ENCODE measurements at regions not wholly inside any gene's neighbourhood (a gene's known extent, or its start where the extent isn't known, plus 50 kb on each side); places are given as distances from the start of the nearest gene placed in this dataset.

DNA sequence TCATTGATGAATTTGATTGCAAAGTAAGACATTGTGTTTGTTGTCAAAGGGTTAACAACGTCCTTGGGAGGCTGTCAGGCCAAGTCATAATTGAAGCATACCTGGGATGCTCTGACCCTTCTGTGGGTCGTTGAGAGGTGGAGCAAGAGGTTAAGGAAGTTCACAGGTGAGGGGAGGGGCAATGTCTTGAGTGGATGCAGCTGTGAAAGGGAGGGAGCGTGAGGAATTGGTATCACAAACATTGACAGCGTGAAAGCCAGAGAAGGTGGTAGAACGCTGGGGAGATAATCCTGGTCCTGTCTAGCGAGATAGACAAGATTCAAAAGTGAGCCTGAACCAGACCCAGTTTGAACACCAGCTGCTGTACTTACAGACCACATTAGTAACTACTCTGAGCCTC is 79.4 kb downstream of the HES1 start:
- peaks cover 0 to 4% (median 0%) of the 10 kb centered on the region in 3 donors for H3K27me3 ChIP-seq (ENCODE audit: control insufficient read depth in 3 of 3, insufficient read depth in 3 of 3, low read length in 3 of 3)
- H3K9me3 ChIP-seq (ENCODE audit: control insufficient read depth in 3 of 3, low read length in 3 of 3), result no peaks in the 10 kb centered on the region
- no peaks in the 10 kb centered on the region for H3K36me3 ChIP-seq (ENCODE audit: control insufficient read depth in 3 of 3, insufficient read depth in 3 of 3, low read length in 3 of 3)
- no peak overlapping the region for H3K9ac ChIP-seq (ENCODE audit: low read depth in 1 of 3, low read length in 3 of 3)
- H3K27ac ChIP-seq (ENCODE audit: low read depth, low read length), result no peak overlapping the region
- H3K4me1 ChIP-seq (ENCODE audit: control insufficient read depth in 3 of 3, insufficient read depth in 3 of 3, low read length in 3 of 3), result peaks cover 0 to 8% (median 0%) of the 10 kb centered on the region in 3 donors
- H3K4me3 ChIP-seq (ENCODE audit: low read length in 3 of 3), result no peak overlapping the region

DNA sequence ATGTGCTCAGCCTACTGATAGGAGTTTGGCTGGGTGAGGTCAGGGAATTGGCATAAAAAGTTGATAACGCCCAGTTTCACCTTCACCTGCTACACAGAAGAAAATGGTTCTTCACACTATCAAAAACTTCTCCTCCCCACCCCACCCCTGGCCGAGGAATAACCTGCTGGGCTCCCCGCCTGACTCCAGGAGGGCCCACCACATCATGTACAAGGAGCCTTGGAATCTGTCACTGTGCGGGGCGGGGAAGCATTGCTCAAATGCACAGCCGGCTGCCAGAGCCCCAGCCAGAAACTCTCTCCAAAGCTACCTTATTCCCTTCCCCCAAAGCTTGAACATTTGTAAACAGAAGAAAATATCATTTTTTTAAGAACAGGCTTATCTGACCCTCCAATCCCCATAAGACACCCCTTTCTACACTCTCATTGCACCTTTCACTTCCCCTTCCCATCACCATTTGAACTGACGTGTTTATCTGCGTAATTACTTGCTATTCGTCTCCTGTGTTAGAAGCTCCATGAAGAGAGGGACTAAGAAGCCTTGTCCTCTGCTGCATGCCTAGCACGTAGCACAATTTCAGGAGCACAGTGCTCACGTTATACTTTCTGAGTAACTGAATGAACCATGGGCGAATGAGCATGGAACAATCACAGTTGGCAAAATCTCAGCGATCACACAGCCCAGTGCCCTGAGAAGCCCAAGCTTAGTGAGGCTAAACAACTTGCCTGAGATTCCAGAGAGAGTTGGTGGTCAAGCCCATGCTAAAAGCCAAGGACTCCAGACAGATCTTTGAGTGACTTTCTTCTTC is 82.9 kb downstream of the HES1 start:
- Histone ChIP-seq H3K27me3 (ENCODE audit: control insufficient read depth in 3 of 3, insufficient read depth in 3 of 3, low read length in 3 of 3) (peaks cover 0 to 4% (median 4%) of the 10 kb centered on the region in 3 donors), H3K9ac (ENCODE audit: low read depth in 1 of 3, low read length in 3 of 3) (no peak overlapping the region), H3K4me3 (ENCODE audit: low read length in 3 of 3) (no peak overlapping the region), H3K4me1 (ENCODE audit: control insufficient read depth in 3 of 3, insufficient read depth in 3 of 3, low read length in 3 of 3) (peaks cover 0 to 8% (median 0%) of the 10 kb centered on the region in 3 donors), H3K27ac (ENCODE audit: low read depth, low read length) (no peak overlapping the region), H3K9me3 (ENCODE audit: control insufficient read depth in 3 of 3, low read length in 3 of 3) (no peaks in the 10 kb centered on the region), H3K36me3 (ENCODE audit: control insufficient read depth in 3 of 3, insufficient read depth in 3 of 3, low read length in 3 of 3) (no peaks in the 10 kb centered on the region)

DNA sequence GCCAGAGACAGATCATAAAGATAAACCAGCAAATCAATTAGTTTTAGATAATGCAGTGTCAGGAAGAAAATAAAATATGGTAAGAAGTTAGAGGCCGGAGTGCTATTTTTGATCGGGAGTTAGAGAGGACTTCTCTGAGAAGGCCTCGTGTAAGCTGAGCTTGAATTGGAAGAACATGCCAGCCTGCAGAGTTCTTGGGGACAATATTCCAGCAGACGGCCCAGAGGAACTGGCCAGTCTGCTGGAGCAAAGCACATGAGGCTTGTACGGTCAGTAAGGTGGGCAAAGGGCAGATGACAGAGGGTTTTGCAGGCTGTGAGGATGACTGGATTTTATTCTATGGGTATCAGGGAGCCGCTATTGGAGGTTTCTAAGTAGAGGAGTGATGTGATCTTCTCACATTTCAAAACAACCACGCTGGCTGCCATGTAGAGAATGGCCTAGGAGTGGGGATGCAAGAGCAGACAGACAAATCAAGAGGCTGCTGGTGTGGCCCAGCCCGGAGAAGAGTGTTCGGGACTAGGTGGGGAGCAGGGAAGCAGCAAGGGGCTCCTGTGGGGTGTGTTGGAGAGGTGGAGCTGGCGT is 84.0 kb downstream of the HES1 start:
- no peak overlapping the region for H3K27ac ChIP-seq (ENCODE audit: low read depth, low read length)

DNA sequence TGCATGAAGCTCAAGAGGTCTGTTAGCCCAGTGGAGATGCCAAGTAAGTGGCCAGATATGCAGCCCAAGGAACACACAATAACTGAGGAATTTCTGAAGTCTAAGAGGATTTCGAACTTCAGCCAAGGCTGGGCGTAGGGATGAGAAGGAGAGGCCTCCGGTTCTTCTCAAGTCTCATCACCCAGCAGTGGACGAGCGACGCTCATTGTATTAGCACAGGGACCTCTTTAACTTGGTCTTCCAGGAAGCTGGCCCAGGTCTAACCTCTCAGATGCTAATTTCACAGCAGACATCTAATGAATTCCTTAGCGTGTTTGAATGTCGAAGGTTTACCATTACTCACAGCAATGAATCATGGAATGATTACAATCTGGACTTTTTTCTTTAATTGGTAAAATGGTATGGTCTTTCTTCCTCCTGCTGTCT is 85.0 kb downstream of the HES1 start:
- Histone ChIP-seq H3K27me3 (ENCODE audit: control insufficient read depth in 3 of 3, insufficient read depth in 3 of 3, low read length in 3 of 3) (peaks cover 0 to 8% (median 4%) of the 10 kb centered on the region in 3 donors), H3K9me3 (ENCODE audit: control insufficient read depth in 3 of 3, low read length in 3 of 3) (no peaks in the 10 kb centered on the region), H3K36me3 (ENCODE audit: control insufficient read depth in 3 of 3, insufficient read depth in 3 of 3, low read length in 3 of 3) (no peaks in the 10 kb centered on the region), H3K4me1 (ENCODE audit: control insufficient read depth in 3 of 3, insufficient read depth in 3 of 3, low read length in 3 of 3) (peaks cover 0 to 11% (median 11%) of the 10 kb centered on the region in 3 donors), H3K27ac (ENCODE audit: low read depth, low read length) (no peak overlapping the region), H3K4me3 (ENCODE audit: low read length in 3 of 3) (no peak overlapping the region), H3K9ac (ENCODE audit: low read depth in 1 of 3, low read length in 3 of 3) (no peak overlapping the region)

More for the DNA sequence above, 84.0 kb downstream of the HES1 start:
- Histone ChIP-seq H3K4me1 (ENCODE audit: control insufficient read depth in 3 of 3, insufficient read depth in 3 of 3, low read length in 3 of 3) (peaks cover 0 to 10% (median 8%) of the 10 kb centered on the region in 3 donors), H3K36me3 (ENCODE audit: control insufficient read depth in 3 of 3, insufficient read depth in 3 of 3, low read length in 3 of 3) (no peaks in the 10 kb centered on the region), H3K9me3 (ENCODE audit: control insufficient read depth in 3 of 3, low read length in 3 of 3) (no peaks in the 10 kb centered on the region), H3K4me3 (ENCODE audit: low read length in 3 of 3) (no peak overlapping the region), H3K9ac (ENCODE audit: low read depth in 1 of 3, low read length in 3 of 3) (no peak overlapping the region), H3K27me3 (ENCODE audit: control insufficient read depth in 3 of 3, insufficient read depth in 3 of 3, low read length in 3 of 3) (peaks cover 0 to 4% (median 4%) of the 10 kb centered on the region in 3 donors)

DNA sequence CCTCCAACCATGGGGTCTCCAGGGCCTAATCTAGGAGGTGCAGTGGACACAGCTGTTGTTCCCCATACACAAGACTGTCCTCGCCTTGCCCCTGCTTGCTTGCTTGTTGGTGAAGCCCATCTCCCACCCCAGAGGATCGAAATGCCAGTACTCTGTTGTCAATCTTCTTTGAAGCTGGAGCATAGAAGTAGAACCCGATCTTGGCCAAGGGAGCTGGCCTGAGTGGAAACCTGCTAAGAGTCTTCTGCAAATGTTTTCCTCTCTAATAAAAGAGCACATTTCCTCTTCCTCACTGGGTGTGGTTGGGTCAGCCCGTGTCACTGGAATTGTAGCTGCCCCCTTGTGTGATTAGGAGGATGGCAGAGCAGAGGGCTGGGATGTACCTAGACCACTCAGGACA is 85.4 kb downstream of the HES1 start:
- Histone ChIP-seq H3K9me3 (ENCODE audit: control insufficient read depth in 3 of 3, low read length in 3 of 3) (no peaks in the 10 kb centered on the region), H3K4me3 (ENCODE audit: low read length in 3 of 3) (no peak overlapping the region), H3K9ac (ENCODE audit: low read depth in 1 of 3, low read length in 3 of 3) (no peak overlapping the region), H3K27ac (ENCODE audit: low read depth, low read length) (no peak overlapping the region), H3K36me3 (ENCODE audit: control insufficient read depth in 3 of 3, insufficient read depth in 3 of 3, low read length in 3 of 3) (no peaks in the 10 kb centered on the region), H3K27me3 (ENCODE audit: control insufficient read depth in 3 of 3, insufficient read depth in 3 of 3, low read length in 3 of 3) (peaks cover 2 to 12% (median 4%) of the 10 kb centered on the region in 3 donors), H3K4me1 (ENCODE audit: control insufficient read depth in 3 of 3, insufficient read depth in 3 of 3, low read length in 3 of 3) (peaks cover 0 to 11% (median 11%) of the 10 kb centered on the region in 3 donors)

DNA sequence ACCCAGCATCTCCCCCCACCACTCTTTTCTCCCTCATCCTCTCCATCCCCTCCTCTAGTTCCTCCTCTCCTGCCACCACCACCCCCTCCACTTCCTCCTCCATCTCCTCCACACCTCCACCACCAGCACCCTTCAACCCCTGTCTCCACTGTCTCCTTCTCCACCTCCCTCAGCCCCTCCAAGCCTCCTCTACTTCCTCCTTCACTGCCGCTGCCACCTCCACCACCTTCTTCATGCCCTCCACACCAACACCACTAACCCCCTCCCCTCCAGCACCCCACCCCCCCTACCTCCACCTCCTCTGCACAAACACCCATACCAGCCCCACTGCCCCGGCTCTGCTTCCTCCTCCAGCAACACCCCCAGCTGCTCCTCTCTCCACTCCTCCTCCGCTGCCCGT is 88.0 kb downstream of the HES1 start:
- Histone ChIP-seq H3K27ac (ENCODE audit: low read depth, low read length) (no peak overlapping the region), H3K27me3 (ENCODE audit: control insufficient read depth in 3 of 3, insufficient read depth in 3 of 3, low read length in 3 of 3) (peaks cover 3 to 14% (median 4%) of the 10 kb centered on the region in 3 donors), H3K36me3 (ENCODE audit: control insufficient read depth in 3 of 3, insufficient read depth in 3 of 3, low read length in 3 of 3) (no peaks in the 10 kb centered on the region), H3K9ac (ENCODE audit: low read depth in 1 of 3, low read length in 3 of 3) (no peak overlapping the region), H3K4me1 (ENCODE audit: control insufficient read depth in 3 of 3, insufficient read depth in 3 of 3, low read length in 3 of 3) (peaks cover 0 to 11% (median 11%) of the 10 kb centered on the region in 3 donors), H3K4me3 (ENCODE audit: low read length in 3 of 3) (no peak overlapping the region), H3K9me3 (ENCODE audit: control insufficient read depth in 3 of 3, low read length in 3 of 3) (no peaks in the 10 kb centered on the region)

DNA sequence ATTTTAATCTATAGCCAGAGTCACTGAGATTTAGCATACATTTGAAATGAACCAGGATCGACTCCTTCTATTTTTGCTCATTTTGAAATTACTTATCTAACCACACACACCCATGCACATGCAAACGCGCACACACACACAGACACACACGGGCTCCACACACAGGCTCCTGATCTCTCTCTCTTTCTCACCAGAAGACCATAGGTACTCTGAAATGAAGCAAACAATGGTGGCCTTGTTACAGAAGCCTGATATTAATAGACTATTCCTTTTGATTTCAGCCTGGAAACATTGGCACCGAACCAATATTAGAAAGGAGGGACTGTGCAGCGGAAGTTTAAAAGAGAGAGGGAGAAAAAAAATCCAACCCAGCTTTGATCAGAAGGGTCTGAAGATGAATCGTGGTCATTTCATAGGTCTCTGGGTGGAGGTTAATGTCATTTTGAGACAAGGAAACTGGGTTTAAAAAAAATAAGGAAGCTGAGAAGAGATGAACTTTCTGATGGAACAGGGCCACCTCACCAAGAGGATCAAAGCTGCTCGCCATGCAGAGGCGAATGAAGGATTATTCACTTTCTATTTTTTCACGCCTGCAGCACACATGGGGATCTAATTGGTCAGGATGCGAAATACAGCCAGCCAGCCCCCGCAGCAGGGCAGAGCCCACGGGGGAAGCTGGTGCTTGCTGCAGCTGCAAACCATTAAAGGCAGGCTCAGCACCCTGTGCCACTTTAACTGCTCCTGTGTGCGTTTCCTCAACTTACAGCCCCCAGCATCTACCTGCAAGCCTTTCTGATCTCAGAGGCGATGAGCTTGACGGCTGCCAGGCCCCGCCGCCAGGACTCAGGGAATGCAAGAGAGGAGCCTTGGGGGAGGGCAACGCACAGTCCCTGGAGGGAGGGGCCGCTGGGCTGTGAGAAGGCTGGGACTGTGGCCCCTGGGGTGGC is 88.8 kb downstream of the HES1 start:
- peak overlapping the region in 1 of 3 donors; percentile 16 for H3K9ac ChIP-seq (ENCODE audit: low read depth in 1 of 3, low read length in 3 of 3)
- H3K27ac ChIP-seq (ENCODE audit: low read depth, low read length), result no peak overlapping the region
- H3K4me1 ChIP-seq (ENCODE audit: control insufficient read depth in 3 of 3, insufficient read depth in 3 of 3, low read length in 3 of 3), result peaks cover 0 to 11% (median 8%) of the 10 kb centered on the region in 3 donors
- H3K4me3 ChIP-seq (ENCODE audit: low read length in 3 of 3), result peak overlapping the region in 1 of 3 donors; percentile 35
- no peaks in the 10 kb centered on the region for H3K36me3 ChIP-seq (ENCODE audit: control insufficient read depth in 3 of 3, insufficient read depth in 3 of 3, low read length in 3 of 3)
- peaks cover 3 to 14% (median 4%) of the 10 kb centered on the region in 3 donors for H3K27me3 ChIP-seq (ENCODE audit: control insufficient read depth in 3 of 3, insufficient read depth in 3 of 3, low read length in 3 of 3)
- H3K9me3 ChIP-seq (ENCODE audit: control insufficient read depth in 3 of 3, low read length in 3 of 3), result no peaks in the 10 kb centered on the region

DNA sequence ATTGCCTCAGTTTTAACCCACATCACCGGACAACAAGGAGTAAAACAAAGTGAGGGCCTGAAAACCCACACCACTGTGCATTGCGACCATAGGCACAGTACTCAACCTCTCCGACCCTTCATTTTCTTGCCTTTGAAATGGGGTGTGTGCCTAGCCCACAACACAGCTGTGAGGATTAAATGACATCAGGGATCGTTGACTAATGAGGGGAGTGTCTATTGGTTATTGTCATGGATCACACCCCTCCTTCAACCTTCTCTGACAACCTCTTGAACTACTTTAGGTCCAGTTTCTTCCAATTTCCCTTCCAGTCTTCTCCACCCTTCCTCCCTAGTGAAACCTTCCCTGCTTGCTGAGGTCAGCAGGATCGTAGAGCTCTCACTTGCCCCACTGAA is 89.5 kb downstream of the HES1 start:
- Histone ChIP-seq H3K9ac (ENCODE audit: low read depth in 1 of 3, low read length in 3 of 3) (no peak overlapping the region), H3K27ac (ENCODE audit: low read depth, low read length) (no peak overlapping the region), H3K4me3 (ENCODE audit: low read length in 3 of 3) (no peak overlapping the region), H3K4me1 (ENCODE audit: control insufficient read depth in 3 of 3, insufficient read depth in 3 of 3, low read length in 3 of 3) (peaks cover 0 to 11% (median 3%) of the 10 kb centered on the region in 3 donors), H3K27me3 (ENCODE audit: control insufficient read depth in 3 of 3, insufficient read depth in 3 of 3, low read length in 3 of 3) (peaks cover 3 to 14% (median 4%) of the 10 kb centered on the region in 3 donors), H3K9me3 (ENCODE audit: control insufficient read depth in 3 of 3, low read length in 3 of 3) (no peaks in the 10 kb centered on the region), H3K36me3 (ENCODE audit: control insufficient read depth in 3 of 3, insufficient read depth in 3 of 3, low read length in 3 of 3) (no peaks in the 10 kb centered on the region)

DNA sequence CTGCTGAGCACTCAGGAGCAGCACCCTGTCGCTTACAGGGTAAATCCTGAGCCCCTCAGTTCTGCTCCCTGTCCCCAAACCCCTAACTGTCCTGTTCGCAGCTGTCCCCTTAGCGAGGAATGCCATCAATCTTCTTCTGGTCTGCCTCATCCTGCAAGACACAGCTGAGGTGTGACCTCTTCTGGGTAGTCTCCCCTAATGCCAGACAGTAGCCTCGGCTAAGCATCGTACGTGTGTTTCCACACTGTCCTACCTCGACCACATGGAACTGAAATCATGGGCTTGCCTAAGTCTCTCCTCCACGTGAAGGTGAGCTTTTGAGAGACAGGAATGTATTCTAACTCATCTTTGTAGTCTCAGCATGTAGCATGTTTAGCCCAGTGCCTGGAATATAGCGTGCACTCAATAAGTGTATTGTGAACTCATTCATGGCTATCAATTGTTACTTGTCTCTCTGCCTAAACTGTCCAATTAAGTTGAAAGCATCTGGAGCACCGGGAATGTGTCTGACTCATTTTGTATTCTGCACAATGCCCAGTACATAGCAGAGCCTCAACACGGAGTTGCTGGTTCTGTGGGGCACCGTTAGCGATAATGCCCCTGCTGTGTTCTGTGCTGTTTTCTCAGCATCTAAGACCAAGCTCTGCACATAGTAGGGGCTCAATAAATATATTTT is 90.2 kb downstream of the HES1 start:
- Histone ChIP-seq H3K4me3 (ENCODE audit: low read length in 3 of 3) (no peak overlapping the region), H3K36me3 (ENCODE audit: control insufficient read depth in 3 of 3, insufficient read depth in 3 of 3, low read length in 3 of 3) (no peaks in the 10 kb centered on the region), H3K27ac (ENCODE audit: low read depth, low read length) (no peak overlapping the region), H3K27me3 (ENCODE audit: control insufficient read depth in 3 of 3, insufficient read depth in 3 of 3, low read length in 3 of 3) (peaks cover 3 to 14% (median 4%) of the 10 kb centered on the region in 3 donors), H3K4me1 (ENCODE audit: control insufficient read depth in 3 of 3, insufficient read depth in 3 of 3, low read length in 3 of 3) (peaks cover 0 to 11% (median 3%) of the 10 kb centered on the region in 3 donors), H3K9ac (ENCODE audit: low read depth in 1 of 3, low read length in 3 of 3) (no peak overlapping the region), H3K9me3 (ENCODE audit: control insufficient read depth in 3 of 3, low read length in 3 of 3) (no peaks in the 10 kb centered on the region)

Data from skeletal muscle tissue (tissue), 3 donors.